ENCODE measurements at regions not wholly inside any gene's neighbourhood (a gene's known extent, or its start where the extent isn't known, plus 50 kb on each side); places are given as distances from the start of the nearest gene placed in this dataset.

DNA sequence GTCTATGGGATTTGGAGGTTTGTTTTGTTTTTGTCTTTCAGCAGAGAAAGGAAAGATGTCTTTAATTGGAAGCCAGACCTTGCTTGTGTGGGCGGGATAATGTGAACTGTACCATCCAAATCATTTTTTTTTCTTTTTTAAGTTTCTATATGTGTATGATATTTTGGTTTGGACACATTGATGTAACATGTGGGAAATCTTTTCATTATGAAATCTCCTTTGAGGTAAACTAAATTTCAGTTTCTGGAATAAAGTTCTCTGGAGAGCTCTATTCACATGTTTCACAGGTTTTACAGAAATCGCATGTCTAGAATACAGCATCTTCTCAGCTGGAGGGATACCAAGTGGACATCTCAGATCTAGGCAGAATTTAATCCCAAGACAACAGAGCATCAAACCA, 451.5 kb upstream of the MDFIC2 start:
- Histone ChIP-seq H3K4me3 (no peak overlapping the region), H3K27ac (no peak overlapping the region)
- TF ChIP-seq, protein P1, sequence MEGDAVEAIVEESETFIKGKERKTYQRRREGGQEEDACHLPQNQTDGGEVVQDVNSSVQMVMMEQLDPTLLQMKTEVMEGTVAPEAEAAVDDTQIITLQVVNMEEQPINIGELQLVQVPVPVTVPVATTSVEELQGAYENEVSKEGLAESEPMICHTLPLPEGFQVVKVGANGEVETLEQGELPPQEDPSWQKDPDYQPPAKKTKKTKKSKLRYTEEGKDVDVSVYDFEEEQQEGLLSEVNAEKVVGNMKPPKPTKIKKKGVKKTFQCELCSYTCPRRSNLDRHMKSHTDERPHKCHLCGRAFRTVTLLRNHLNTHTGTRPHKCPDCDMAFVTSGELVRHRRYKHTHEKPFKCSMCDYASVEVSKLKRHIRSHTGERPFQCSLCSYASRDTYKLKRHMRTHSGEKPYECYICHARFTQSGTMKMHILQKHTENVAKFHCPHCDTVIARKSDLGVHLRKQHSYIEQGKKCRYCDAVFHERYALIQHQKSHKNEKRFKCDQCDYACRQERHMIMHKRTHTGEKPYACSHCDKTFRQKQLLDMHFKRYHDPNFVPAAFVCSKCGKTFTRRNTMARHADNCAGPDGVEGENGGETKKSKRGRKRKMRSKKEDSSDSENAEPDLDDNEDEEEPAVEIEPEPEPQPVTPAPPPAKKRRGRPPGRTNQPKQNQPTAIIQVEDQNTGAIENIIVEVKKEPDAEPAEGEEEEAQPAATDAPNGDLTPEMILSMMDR (IDR thresholded peaks at IDR 0.05), result no peak
- DNase-seq (ENCODE audit: low spot score), result no peak

DNA sequence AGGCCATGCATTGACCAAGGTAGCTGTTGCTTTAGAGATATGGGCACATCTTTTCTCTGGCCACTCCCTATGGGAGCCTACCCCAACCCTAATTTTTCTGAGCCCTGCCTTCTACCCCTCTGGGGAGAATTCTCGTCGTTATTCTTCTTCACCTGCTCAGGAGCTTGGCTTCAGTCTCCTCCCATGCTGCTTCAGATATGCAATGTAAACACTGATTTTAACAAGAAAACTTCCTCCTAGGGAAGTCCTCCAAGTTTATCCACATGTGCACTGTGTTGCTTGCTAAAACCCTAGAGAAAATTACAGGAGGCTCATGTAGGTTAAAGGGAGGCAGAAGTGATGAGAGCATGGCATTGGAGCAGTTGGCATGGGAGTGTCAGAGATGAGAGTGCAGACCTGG, 445.2 kb upstream of the MDFIC2 start:
- TF ChIP-seq, protein P1 (IDR thresholded peaks at IDR 0.05), result no peak
- no peak for DNase-seq (ENCODE audit: low spot score)
- no peak overlapping the region for H3K4me3 ChIP-seq
- no peak overlapping the region for H3K27ac ChIP-seq

DNA sequence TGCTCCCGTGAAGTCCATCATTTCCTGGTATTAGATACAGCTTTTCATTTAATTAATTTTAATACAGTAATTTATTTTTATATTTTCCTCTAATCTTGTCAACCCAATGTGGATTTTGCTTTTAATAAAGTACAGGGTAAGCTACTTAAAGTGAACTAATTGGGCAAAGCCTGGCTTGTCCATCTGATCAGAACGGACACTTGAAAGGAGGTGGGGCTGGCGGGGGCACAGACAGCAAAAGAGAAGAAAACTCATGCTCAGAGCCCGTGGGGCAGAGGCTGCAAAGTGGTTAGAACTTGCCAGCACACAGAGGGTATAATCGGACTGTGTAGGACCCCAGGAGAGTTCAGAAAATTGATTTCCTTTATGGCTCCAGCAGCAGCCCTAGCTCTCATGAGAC, 443.1 kb upstream of the MDFIC2 start:
- TF ChIP-seq, protein P1 (IDR thresholded peaks at IDR 0.05), result no peak
- H3K27ac ChIP-seq, result no peak overlapping the region
- H3K4me3 ChIP-seq, result no peak overlapping the region
- no peak for DNase-seq (ENCODE audit: low spot score)

DNA sequence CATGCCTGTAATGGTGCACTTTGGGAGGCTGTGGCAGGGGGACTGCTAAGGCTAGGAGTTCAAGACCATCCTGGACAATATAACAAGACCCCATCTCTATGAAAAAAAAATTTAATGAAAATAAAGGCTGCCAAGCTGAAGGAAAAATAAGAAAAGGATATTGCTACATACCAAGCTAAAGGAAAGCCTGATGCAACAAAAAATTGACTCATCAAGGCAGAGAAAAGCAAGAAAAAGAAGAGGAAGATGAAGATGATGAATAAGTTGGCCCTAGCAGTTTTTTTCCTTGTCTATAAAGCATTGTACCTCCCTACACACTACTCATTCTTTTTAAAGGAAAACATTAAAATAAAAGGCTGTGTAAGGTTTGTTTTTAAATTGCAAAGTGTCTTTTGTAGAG, 441.9 kb upstream of the MDFIC2 start:
- Histone ChIP-seq H3K27ac (no peak overlapping the region), H3K4me3 (no peak overlapping the region)
- no peak for DNase-seq (ENCODE audit: low spot score)
- TF ChIP-seq, protein P1 (IDR thresholded peaks at IDR 0.05), result no peak

DNA sequence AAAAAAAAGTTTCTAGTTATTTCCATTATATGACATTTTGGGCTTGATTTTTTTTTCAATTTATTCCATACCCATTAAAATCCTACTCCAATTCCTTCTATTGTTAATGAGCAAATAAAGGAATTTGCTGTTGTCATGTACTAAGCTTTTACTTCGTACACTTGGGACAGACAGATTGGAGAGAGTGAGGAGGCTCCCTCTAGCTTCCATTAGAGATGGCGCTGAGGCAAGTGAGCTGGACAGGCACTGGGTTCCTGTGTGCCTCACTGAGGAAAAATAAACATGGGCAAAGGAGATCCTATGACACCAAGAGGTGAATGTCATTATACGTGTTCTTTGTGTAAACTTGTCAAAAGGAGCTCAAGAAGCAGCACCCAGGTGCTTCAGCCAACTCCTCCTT, 441.1 kb upstream of the MDFIC2 start:
- Histone ChIP-seq H3K27ac (no peak overlapping the region), H3K4me3 (no peak overlapping the region)
- TF ChIP-seq, protein P1 (IDR thresholded peaks at IDR 0.05), result no peak
- DNase-seq (ENCODE audit: low spot score), result no peak

DNA sequence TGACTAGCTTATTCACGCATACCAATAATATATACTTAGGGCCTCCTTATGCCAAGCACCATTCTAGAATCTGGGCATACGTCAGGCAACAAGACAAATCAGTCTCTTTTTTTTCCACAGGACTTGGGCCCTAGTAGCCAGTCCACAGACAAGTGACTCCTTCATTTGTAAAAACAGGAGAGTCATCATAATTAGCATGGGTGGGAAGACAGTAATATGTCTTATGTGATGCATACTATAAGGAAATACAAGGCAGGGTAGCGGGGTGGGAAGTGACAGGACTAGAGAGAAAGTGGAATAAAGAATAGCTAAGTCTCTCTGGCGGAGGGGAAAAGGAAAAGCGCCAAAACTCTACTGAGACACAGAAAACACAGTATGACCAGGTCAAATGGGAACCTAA, 439.6 kb upstream of the MDFIC2 start:
- no peak for DNase-seq (ENCODE audit: low spot score)
- Histone ChIP-seq H3K27ac (no peak overlapping the region), H3K4me3 (no peak overlapping the region)
- TF ChIP-seq, protein P1 (IDR thresholded peaks at IDR 0.05), result no peak

DNA sequence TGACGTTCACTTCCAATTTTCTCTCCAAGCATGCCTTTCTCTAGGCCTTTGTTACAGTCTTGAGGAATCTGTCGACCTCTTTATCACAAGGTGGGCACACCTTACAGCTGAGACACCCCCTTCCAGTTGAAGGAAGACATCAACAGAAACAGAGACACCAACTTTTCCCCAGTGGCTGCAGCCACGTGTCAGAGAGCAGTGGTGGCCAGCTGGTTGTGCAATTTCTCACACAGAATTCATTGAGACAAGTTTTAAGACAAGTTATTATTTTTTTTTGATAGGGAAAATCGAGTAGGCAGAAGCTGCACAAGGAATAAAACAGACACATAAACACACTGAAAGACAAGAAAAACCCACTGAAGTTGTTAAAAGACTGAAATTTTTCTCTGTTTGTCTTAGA, 436.7 kb upstream of the MDFIC2 start:
- H3K4me3 ChIP-seq, result no peak overlapping the region
- DNase-seq (ENCODE audit: low spot score), result no peak
- no peak overlapping the region for H3K27ac ChIP-seq
- TF ChIP-seq, protein P1 (IDR thresholded peaks at IDR 0.05), result no peak
